GM18502 (cell line): ENCODE measurements at regions not wholly inside any gene's neighbourhood (a gene's known extent, or its start where the extent isn't known, plus 50 kb on each side); places are given as distances from the start of the nearest gene placed in this dataset.

Experiments used
- ATAC-seq: cut with Tn5 transposase; IDR thresholded peaks from one replicate; pipeline ENCODE4 v1.9.1; 2021; ENCODE audit warnings: mild to moderate bottlenecking; ENCODE audit not compliant: unreplicated experiment, poor library complexity

DNA sequence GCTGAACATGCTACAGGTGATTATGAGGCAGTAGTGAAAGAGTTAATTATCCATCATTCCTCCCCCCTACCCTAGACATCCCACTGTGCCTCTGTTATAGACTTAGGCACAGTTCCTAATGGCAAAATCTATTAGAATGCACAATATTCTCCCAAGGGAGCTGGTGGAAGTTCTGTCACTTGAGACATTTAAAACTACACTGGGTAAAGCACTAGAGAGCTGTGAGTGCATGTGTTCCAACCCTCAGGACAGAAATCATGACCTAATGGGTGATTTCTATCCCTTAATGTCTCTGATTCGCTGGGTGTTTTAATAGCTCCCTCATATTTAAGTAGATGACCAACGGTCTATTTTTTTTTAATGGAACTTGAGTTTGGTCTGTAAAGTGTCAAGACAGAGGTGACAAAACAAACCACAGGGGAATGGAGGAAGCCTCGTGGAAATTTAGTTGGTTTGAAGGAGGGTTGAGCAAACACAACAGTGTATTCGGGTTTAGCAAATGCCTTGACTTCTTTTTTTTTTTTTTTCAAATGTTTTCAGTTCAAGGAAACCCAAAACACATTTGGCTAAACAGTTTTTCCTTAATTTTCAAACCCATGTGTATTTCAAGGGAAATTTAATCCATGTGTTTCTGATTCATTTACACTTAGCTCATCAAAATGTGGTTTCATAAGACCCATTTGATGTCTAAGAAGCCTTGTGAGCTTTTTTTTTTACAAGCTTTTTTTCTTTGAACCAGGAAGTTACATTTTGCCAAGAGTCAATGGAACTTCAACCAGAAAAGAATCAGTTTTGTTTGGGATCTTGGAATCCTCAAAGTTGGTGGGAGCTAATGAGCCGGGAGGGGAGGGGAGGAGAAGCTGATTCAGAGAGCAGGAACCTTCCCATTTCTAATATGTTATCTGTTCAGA is 665.1 kb upstream of the ZEB2 start:
- ATAC-seq: no peak

GRCh38 chr2:145169285-145169684 is 649.4 kb upstream of the ZEB2 start:
- ATAC-seq: no peak

DNA sequence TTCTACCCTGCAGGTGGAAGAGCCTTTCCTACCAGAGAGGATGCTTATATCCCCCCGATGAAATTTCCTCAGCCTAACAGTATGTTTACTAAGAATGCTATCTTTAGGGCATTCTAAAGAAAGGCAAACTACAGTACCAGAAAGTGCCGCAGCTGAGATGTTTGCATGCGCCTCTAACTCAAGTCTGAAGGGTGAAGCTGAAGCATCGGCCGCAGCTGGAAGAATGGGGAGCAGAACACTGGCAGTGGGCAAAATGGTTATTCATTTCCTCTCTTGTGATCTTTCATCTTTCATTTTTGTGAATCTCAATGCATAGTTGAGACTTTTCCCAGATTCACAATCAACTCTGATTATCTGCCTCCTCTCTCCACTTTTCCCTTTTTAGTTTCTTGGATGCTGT is 648.2 kb upstream of the ZEB2 start:
- ATAC-seq: no peak

DNA sequence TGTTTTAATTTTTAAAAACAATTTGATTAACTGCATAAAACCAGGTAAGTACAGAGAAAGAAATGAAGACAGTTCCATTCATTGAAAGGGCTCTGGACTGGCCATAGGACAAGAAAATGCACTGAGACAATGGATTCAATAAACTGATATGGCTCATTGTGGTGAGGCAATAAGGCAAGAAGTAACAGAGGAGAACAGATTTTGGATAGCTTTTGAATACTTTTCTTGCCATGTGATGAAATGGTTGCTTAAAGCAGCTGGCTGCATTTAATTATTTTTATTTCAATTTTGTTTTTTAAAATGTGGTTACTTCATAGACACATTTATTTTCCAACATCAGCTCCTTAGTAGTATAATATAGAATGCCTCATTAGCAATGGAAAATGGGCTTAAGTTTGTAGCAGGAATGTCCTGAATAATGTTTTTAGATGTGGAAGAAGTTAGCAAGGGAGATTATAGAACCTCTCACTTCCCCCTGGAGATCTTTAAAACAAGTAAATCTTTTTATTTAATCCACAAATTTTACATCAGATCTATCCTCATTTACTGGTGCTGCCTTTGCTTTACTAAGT is 646.9 kb upstream of the ZEB2 start:
- no peak for ATAC-seq

DNA sequence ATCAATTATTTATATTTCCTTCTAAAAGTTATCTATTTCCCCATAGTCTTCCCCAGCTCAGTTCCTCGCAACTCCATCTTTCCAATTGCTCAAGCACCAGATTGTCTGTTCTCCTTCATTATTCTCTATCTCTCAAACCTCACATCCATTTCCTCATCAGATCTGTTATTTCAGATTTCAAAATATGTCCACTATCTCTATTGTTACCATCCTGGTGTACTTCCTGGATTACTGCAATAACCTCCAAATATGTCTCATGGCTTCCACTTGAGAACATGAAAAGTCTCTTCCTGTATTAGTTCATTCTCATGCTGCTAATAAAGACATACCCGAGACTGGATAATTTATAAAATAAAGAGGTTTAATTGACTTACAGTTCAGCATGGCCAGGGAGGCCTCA is 641.7 kb upstream of the ZEB2 start:
- ATAC-seq: no peak

- ATAC-seq: no peak
Measured at GRCh38 chr2:145160855-145161254, 640.9 kb upstream of the ZEB2 start.

GRCh38 chr2:145159676-145160075 is 639.8 kb upstream of the ZEB2 start:
- no peak for ATAC-seq

GRCh38 chr2:145157741-145158591 is 638.0 kb upstream of the ZEB2 start:
- no peak for ATAC-seq

DNA sequence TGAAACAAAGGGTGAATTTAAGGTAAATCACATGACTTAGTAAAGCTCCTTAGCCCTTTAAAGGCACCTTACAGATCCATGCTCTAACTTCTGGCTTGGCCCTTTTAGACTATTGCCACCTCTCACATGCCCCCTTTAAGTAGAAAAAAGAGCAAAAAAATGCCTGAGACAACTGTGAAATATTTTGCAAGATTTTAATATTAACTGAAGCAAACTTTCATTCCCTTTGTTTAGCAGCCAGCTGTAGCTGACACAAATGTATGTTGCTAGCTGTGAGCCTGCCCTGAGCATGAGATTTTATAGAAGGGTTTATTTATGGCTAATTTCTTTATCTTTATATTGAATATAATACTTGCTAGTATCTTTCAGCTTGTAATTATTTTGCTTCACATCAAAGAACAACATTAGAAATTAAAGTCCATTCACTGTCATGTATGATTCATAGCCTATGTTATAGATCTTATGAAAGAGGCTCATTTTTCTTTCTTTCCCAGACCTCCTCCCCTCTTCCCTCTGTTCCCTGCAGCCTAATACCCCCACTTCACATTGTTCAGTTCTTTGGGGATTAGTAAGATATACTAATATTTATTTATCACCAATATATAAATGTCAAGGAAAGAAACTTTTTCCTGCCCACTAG is 637.2 kb upstream of the ZEB2 start:
- no peak for ATAC-seq

GRCh38 chr2:145156199-145156598 is 636.3 kb upstream of the ZEB2 start:
- ATAC-seq: no peak

GRCh38 chr2:145155196-145155595 is 635.3 kb upstream of the ZEB2 start:
- ATAC-seq: no peak

DNA sequence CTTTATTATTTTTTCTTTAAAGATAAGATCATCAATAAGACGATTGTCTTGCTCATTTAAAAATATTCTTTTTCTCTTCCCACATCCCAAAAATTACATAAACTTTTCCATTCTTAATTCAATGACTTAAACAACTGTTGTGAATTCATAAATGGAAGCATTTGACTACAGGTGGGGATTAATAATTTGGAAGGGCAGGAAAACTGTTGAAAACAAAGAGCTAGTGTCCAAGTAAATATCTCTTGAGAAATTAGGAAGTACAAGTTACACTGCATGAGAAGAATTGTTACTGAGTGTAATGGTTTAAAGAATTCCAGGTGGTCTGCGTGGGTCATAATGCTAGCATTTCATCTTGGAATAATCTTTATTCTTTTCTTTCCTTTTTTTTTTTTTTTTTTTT is 634.8 kb upstream of the ZEB2 start:
- ATAC-seq: no peak

GRCh38 chr2:145146691-145147090 is 626.8 kb upstream of the ZEB2 start:
- ATAC-seq: no peak

- ATAC-seq: no peak
Measured at GRCh38 chr2:145144131-145144728, 624.3 kb upstream of the ZEB2 start.

DNA sequence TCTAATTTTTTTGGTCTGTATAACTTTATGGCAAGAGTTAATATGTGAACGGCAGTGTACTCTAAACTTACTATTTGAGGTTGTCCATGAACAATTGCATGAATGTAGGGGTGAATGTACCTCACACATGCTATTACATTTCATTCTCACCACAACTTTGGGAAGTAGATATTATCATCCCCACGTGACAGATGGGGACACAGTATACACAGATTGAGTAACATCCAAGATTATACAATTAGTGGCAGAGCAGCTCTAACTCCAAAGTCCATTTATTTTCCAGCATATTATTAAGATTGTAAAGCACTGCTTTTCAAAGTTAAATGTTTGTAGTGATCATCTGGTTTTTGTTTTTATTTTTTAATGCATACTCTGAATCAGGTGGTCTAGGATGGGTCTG is 622.1 kb upstream of the ZEB2 start:
- no peak for ATAC-seq

GRCh38 chr2:145140658-145141057 is 620.7 kb upstream of the ZEB2 start:
- no peak for ATAC-seq

DNA sequence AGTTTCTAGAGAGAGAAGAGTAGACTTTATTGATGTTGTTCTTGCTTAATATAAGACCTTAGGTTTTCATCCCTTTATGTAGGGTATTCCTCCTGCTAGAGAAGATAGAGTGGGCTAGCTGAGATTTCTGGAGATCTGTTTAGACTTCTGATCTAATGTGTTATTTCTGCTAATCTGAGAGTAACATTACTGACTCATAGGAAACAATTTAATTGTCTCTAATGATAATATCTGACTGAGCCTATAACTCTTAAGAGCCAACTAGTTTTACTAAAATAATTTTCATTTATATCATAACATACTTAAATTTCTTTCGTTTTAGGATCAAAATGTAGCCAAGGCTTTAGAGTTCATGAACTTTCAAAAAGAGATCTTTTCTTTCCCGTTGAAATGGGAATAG is 618.7 kb upstream of the ZEB2 start:
- no peak for ATAC-seq

- ATAC-seq: no peak
Measured at GRCh38 chr2:145137901-145138300, 618.0 kb upstream of the ZEB2 start.

DNA sequence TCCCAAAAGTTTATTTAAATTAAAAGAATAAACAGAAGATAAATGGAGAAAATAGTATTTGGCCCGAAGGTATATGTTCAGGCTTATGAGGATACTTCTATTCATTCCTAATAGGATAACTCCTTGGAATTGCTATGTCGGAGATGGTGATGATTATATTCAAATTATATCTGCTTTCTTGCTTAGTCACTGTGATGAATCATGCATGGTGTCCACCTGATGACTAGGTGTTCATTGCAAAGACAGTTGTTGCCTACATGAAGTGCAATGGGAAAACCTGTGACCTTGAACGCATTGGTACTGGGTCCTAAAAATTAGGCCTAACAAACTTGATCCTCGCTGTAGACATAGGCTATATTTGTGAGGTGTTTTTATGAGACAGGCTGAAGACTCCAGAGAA is 617.3 kb upstream of the ZEB2 start:
- ATAC-seq: no peak

- ATAC-seq: no peak
Measured at GRCh38 chr2:145136702-145137101, 616.8 kb upstream of the ZEB2 start.
